ENCODE measurements at regions not wholly inside any gene's neighbourhood (a gene's known extent, or its start where the extent isn't known, plus 50 kb on each side); places are given as distances from the start of the nearest gene placed in this dataset.

DNA sequence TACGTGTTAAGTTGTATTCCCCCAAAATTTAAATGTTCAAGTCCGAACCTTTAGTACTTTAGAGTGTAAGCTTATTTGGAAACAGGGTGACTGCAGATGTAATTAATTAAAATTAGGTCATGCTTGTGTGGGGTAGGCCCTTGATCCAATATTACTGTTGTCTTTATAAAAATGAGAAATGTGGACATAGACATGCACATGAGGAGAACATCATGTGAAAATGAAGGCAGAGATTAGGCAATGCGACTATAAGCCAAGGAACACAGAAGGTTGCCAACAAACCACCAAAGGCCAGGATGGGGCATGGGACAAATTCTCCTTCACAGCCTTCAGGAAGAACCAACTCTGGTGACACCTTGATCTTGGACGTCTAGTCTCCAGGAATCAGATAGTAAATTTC, 1698.4 kb upstream of the SLC10A2 start:
- intact Hi-C loops (cut with DNase I) = no loop called here
- no peak for DNase-seq

DNA sequence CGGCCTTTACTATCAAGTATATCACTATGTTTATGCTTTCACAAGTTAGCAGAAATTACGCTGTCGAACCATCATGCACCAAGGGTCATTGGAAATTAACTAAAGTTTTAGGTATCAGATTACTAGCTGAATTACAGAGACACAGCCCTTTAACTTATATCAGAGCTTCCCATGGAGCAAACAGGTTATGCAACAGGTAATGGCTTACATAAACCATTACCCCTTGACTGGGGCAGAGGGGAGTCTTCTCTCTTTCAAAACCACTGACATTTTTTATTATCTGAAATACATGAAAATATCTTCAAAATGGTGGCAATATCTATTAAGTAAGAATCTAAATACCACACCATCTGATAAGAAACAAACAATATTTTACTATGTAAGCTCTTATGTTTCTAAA, 1692.9 kb upstream of the SLC10A2 start:
- DNase-seq = no peak
- intact Hi-C loops (cut with DNase I) = no loop called here

DNA sequence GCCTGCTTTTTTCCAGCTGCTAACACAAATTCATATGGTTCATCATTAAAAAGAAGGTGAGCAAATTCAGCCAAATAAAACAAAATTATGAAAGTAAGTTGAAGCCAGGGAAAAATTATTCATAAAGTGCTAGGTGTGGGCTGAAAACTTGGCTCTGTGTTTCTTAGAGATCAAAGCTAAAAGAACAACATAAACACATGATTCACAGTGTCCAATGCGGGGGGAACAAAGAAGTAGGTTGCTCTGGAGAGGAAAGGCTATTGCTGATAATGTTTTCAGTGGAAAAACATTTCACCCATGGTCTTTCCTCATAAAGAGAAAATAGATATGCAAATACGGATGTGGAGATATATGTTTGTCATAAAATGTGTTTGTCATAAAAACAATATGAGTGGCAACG, 1691.5 kb upstream of the SLC10A2 start:
- intact Hi-C loops (cut with DNase I) = no loop called here
- DNase-seq = no peak

DNA sequence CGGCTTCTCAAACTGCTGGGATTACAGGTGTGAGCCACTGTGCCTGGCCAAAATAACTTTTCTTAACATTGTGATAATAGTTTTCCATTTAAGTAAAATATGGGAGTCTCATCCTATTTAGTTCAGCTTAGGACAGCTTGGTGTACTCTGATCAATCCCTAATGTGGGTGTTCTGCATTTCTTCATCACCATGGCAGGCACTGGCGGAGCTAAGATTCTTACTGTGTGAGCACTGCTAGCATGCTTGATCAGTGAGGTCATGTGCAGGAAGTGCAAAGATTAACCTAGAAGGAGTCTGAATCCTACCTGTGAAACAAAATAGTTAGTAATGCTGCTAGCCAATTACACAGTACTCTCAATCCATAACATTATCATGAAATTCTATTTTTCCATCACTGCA, 1684.2 kb upstream of the SLC10A2 start:
- no peak for DNase-seq
- intact Hi-C loops (cut with DNase I) = no loop called here

DNA sequence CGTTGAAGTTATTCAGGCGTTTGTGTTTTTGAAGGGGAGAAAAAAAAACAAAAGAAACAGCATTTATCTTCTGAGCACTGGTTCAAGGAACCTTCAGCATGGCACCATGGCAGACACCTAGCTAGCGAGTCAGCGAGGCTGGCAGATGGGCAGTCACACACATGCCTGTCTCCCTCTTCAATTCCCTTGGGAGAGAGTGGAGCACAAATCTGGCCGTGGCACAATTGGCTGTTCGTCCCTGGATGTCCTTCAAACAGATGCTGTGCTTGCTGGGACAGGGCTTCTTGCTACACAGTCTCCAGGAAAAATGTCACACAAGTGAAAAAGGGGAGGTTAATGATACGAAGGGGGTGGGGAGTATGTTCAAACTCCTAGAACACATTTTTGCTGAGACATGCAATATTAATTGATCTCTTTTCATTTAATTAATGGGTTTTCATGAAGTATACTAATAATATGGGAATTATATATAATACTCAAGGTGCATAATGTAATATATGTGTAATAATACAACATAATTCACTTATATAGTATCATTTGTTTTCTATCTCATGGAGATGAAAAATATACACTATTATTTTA, 1674.5 kb upstream of the SLC10A2 start:
- intact Hi-C loops (cut with DNase I) = no loop called here
- peak in 11 of 42 donors; percentile 6 to 43 (median 14) for DNase-seq

DNA sequence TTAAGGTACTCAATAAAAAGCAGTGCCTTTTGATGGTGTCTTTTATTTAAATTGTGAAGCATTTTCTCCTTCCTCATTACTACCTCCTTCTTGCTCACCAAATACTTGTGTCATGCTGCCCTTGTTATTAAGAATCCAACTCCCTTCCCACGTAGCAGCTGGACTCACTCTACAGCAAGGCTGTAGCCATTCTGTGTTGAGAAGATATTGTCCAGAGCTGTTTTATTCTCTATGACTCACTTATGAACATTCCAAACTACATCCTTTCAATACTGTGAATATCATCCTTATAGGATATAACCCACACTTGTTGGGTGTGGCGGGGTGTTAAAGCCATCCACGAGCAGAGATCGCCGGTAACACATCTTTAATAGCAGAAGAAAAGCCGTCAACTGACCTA, 1671.5 kb upstream of the SLC10A2 start:
- intact Hi-C loops (cut with DNase I) = no loop called here
- no peak for DNase-seq

DNA sequence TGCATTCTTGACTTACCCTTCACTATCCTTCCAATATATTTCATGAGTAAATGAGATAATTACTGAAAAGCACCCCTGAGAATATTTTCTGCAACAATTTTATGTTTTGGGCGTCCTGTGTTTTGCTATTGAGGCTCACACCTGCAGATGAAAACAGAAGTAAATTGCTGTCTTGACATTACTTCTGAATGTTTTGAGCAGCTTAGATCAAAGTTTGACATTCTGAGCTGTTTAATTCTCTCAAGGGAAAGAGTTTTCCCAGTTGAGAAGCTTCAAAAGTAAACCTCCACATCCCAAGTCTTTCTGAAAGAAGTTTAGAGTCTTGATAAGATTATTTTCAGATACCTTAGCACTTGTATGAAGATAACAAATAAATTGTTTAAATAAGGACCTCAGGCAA, 1667.2 kb upstream of the SLC10A2 start:
- DNase-seq = no peak

DNA sequence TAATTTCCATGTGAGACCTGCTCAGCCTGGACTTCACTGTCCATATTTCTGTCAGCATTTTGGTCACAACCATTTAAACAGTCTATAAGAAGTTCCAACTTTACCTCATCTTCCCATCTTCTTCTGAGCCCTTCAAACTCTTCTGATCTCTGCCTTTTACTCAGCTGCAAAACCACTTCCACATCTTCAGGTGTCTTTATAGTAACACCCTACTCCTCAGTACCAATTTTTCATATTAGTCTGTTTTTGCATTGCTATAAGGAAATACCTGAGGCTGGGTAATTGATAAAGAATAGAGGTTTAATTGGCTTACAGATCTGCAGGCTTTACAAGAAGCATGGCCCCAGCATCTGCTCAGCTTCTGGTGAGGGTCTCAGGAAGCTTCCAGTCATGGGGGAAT, 1648.9 kb upstream of the SLC10A2 start:
- intact Hi-C loops (cut with DNase I) = no loop called here
- no peak for DNase-seq

More for the DNA sequence above, 1667.2 kb upstream of the SLC10A2 start:
- intact Hi-C loops (cut with DNase I) = no loop called here

DNA sequence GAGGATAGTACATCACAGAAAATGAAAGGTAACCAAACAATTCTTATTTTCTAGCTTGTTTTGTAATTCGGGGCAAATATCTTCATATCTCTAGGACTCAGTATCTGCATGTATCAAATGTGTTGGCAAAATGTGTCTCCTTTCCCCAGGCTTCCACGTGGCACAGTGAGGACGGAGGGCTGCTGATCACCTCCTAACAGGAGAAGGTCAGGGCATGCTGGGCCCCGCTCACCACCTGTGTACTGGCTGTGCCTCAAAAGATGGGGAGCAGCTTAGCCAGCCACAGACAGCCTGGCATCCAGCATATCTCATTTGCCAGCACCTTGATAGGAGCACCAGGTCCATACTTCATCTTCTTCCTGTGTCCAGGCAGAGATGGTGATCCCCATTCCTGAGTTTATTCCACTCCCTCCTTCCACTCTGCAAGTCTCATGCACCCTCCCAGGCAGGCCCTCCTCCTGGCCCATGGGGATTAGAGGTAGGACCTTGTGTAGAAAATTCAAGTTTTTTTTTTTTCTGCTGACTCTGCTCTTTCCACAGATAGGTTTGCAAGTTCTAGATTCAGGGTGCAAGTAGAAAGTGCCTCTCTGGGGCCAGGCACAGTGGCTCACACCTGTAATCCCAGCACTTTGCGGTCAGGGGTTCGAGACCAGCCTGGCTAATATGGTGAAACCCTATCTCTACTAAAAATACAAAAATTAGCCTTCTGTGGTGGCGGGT, 1639.0 kb upstream of the SLC10A2 start:
- DNase-seq = no peak
- intact Hi-C loops (cut with DNase I) = no loop called here

DNA sequence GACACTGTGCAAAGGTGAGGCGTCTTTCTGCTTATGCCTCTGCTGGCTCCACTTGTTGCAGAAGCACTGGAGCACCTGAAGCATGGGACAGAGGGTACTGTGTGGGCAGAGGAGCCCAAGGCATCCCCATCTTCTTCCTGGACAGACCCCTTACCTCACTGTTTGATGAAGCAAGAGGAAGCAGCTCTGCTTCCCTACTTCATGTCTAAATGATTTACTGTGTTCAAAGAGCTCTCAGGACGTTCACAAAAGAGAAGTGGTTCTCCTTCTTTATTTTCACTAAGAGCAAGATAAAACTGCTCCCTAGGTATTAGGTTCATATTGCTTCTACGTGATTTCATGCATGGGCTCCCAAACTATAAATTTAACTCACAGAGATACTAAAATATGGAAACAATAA, 1635.4 kb upstream of the SLC10A2 start:
- intact Hi-C loops (cut with DNase I) = no loop called here

DNA sequence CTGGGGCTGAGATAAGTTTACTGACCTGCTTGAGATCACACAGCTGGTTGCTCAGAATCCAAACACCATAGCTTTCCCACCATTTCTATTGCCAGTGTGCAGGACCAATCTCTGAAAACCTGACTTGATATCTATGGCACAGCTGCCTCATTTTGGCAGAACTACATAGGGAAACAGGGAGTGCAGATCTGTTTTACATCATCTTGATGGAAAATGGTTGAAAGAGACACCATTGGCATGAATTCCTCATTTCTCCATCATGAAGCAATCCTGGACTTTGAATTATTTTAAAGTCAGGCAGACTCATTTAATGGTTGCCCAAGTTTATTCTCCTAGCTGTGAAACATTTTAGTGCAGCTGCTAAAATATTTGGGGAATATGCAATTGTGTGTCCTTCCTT, 1628.2 kb upstream of the SLC10A2 start:
- intact Hi-C loops (cut with DNase I) = no loop called here
- no peak for DNase-seq

More for the DNA sequence above, 1635.4 kb upstream of the SLC10A2 start:
- DNase-seq = no peak

DNA sequence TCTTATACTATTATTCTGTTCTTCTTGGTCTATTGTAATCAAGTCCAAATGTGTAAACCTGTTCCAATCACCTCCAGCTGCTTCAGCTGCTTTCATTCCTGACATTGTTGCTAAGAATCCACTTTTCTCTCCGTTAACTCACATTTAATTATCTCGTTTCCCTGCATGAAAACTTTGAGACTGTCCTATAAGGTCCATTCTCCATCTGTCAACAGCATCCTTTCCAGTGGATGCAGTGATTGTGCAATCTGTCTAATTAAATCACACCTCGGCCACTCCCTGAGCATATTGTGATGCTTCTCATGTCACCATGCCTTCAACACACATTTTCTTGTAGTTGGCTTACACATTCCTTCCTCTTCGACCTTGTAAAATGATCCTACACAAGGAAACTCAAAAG, 1626.9 kb upstream of the SLC10A2 start:
- intact Hi-C loops (cut with DNase I) = no loop called here
- DNase-seq = no peak

DNA sequence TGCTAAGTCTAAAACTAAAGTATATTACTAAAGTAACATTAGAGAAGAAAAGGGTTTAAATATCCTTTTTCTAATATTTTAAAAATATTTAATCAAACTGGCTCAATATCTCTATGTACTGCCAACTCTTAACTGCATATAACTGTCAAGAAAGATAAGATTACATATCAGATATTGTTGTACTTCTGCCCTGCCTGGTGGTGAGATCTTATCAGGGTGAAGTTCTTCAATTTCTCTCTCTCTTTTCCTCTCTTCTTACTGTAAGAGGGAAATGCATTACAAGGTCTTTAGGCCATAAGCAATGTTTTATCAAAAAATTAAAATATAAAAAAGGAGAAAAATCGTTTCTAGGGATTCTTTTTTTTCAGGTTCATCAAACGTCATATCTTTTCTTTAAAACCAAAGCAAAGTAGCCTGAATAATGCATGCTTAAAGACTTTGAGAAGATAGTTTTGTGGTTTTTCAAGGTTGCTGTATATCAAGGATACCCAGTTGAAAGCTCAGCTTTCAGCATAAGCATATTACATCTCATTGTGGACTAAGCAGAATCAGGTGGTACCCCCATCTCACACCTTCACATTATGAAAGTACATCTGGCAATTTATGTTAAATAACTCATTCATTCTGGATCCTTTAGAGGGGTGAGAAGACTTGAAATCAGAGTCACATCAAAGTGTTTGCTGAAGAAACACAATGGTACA, 1625.7 kb upstream of the SLC10A2 start:
- DNase-seq = no peak
- intact Hi-C loops (cut with DNase I) = no loop called here

DNA sequence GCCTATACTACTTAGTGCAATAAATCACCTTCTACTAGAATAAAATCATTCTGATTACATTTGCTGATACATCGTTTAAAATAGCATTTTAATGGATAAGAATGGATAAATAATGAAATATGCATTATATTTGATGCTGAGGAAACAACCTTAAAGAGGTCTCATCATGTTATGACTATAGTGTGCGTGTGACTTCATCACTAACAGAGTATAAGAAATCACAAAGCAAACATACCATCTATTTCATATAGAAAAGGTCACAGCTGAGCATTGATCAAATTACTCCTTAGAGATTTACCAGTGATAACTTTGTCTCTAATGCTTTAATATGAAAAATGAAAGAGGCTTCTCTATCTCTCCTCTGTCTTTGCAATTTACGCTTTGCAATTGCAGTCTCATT, 1620.3 kb upstream of the SLC10A2 start:
- no peak for DNase-seq
- intact Hi-C loops (cut with DNase I) = no loop called here

DNA sequence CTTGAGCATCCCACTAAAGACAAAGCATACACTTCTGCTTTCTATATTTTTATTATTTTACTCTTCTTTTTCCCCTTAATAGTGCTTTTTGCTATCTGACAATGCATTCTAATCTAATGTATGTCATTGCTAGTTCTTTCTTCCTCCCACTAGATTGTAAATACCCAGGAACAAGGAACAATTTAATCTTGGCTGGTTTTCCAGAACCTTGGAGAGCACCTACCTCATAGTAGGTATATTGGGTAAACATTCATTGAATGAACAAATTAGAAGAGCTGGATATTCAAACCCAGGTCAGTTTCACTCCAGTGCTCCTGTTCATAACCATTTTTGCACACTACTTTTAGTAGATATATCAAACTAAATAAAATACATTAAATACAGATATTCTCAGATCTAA, 1617.6 kb upstream of the SLC10A2 start:
- intact Hi-C loops (cut with DNase I) = no loop called here
- DNase-seq = no peak

DNA sequence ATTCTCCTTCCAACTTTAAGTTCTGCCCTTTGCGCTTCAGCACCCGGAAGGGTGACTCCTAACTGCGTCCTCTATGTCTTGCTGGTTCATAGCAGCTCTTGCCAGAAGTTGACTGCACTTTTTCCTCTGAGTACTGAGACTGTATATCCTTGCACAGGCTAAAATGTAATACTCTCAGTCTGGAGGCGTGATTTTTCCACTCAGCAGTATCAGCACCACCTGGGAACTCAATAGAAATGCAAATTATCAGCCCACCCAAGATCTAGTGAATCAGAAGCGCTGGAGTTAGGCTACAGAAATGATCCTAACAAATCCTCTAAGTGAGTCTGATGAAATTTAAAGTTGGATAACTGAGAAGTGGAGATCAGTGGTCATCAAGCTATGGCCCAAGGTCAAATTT, 1611.9 kb upstream of the SLC10A2 start:
- intact Hi-C loops (cut with DNase I) = no loop called here
- peak in 24 of 42 donors; percentile 5 to 74 (median 34) for DNase-seq

DNA sequence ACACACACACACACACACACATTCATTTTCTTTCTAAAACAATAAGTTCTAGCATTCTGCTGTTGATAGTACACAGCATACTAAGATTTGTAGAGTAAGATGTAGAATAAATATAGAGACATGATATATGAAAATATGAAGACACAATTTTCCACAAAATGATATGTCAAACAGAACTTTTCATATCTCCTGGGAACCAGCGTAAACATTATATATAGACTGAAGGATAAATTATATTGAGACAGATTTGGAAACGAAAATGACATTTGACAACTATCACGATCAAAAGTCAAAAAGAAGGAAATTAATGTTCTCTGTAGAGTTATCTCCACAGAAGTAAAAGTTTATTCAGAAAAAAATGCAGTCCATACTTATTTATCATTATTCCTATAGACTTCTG, 1605.7 kb upstream of the SLC10A2 start:
- intact Hi-C loops (cut with DNase I) = no loop called here
- no peak for DNase-seq

DNA sequence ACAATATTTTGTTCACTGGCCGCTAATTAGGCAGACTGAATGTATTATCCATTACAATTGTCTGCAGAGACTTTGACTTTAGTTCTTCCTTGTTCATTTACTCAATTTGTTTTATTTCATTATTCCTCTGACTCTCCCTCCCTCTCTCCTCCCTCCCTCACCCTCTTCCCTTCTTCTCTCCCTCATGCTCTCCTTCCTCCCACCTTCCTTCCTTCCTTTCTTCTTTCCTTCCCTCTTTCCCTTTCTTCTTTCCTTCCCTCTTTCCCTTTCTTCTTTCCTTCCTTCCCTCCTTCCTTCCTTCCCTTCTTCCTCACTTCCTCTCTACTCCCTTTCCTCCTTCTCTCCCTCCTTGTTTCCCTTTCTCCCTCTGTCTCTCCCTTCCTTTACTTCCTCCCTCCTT, 1591.0 kb upstream of the SLC10A2 start:
- DNase-seq = no peak
- intact Hi-C loops (cut with DNase I) = no loop called here

DNA sequence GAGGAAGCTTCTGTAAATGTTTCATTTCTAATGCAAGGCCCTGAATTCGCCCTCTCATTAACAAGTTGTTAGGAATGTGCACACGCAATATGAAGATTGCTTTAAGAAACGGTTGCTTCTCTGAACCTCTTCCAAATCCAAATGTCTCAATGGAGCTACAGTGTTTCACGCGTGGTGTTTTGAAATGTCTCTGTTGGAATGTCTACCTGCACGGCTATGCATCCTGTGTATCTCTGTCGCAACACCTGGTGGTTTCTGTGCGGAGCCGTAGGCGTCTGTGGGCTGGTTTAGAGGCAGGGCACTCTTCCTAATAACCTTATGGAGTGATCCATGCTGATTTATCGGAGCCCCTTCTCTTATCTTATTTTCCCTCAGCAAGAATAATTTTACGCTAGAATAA, 1584.2 kb upstream of the SLC10A2 start:
- intact Hi-C loops (cut with DNase I) = no loop called here
- DNase-seq = no peak

DNA sequence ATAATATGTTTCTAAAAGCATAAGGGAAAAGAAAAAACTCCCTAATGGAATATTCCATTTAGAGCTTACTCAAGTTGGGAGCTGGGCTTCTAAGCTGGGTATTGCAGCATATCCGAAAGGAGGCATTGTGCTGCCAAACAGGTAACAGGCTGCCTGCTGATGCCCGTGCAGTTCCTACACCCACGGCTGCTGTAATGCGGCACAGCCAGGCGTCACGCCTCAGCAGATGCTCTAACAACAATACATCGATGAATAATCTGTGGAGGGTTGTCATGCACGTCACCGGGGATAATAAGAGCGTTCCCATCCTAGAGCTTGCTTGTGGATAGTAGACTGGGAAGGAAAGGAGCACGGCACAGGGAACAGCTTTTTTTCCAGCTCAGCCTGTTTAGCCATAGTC, 1582.1 kb upstream of the SLC10A2 start:
- peak in 41 of 42 donors; percentile 19 to 83 (median 53) for DNase-seq
- intact Hi-C loops (cut with DNase I) = no loop called here

DNA sequence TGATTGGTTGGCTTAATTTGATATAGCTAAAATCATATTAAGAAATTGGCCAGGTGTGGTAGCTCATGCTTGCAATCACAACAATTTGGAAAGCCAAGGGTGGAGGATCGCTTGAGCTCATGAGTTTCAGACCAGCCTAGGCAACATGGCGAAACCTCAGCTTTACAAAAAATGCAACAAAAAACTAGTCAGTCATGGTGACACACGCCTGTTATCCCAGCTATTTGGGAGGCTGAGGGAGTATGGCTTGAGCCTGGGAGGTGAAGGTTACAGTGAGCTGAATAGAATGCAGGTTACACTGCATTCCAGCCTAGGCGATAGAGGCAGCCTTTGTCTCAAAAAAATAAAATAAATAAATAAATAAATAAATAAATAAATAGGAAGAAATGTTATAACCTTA, 1579.6 kb upstream of the SLC10A2 start:
- no peak for DNase-seq
- intact Hi-C loops (cut with DNase I) = no loop called here
